ENCODE measurements at regions not wholly inside any gene's neighbourhood (a gene's known extent, or its start where the extent isn't known, plus 50 kb on each side); places are given as distances from the start of the nearest gene placed in this dataset.

DNA sequence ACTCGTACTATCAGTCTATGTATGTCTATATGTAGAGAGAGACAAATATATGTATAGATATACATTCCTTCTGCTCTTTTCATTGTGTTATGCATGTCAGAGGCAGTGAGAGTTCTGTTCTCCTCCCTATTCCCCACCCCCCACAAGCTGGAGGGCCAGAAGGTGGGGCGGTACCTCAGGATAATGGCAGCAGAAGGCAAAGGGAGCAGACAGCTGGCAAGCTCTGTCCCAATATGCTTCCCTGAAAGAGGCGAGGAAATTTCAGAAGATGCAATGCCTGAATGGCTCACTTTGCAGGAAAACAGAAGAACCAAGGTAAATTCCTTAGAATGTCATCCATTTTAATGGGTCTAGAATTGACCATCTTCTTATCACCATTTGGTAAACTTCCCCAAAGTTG, 114.4 kb downstream of the NAA11 start:
- H3K27me3 ChIP-seq: no peaks in the 10 kb centered on the region
- no peak for TF ChIP-seq POLR2A (IDR thresholded peaks at IDR 0.05)
- TF ChIP-seq, protein P1, sequence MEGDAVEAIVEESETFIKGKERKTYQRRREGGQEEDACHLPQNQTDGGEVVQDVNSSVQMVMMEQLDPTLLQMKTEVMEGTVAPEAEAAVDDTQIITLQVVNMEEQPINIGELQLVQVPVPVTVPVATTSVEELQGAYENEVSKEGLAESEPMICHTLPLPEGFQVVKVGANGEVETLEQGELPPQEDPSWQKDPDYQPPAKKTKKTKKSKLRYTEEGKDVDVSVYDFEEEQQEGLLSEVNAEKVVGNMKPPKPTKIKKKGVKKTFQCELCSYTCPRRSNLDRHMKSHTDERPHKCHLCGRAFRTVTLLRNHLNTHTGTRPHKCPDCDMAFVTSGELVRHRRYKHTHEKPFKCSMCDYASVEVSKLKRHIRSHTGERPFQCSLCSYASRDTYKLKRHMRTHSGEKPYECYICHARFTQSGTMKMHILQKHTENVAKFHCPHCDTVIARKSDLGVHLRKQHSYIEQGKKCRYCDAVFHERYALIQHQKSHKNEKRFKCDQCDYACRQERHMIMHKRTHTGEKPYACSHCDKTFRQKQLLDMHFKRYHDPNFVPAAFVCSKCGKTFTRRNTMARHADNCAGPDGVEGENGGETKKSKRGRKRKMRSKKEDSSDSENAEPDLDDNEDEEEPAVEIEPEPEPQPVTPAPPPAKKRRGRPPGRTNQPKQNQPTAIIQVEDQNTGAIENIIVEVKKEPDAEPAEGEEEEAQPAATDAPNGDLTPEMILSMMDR (IDR thresholded peaks at IDR 0.05): no peak
- no peak overlapping the region for H3K27ac ChIP-seq
- no peak overlapping the region for H3K4me3 ChIP-seq
- DNase-seq: no peak
- peaks cover 0 to 9% (median 0%) of the 10 kb centered on the region in 3 donors for H3K9me3 ChIP-seq
- no peaks in the 10 kb centered on the region for H3K4me1 ChIP-seq
- intact Hi-C loops (cut with DNase I): no loop called here
- H3K36me3 ChIP-seq: no peaks in the 10 kb centered on the region
- WGBS, 2 donors: 79 to 85% methylated on average over 3 of the region's 3 CpGs

GRCh38 chr4:79210636-79211049, 115.2 kb downstream of the NAA11 start:
- no peaks in the 10 kb centered on the region for H3K27me3 ChIP-seq
- H3K4me1 ChIP-seq: no peaks in the 10 kb centered on the region
- no peak overlapping the region for H3K4me3 ChIP-seq
- TF ChIP-seq POLR2A (IDR thresholded peaks at IDR 0.05): no peak
- TF ChIP-seq, protein P1 (IDR thresholded peaks at IDR 0.05): no peak
- no peak overlapping the region for H3K27ac ChIP-seq
- H3K36me3 ChIP-seq: no peaks in the 10 kb centered on the region
- intact Hi-C loops (cut with DNase I): no loop called here
- 85 to 86% methylated on average over 7 of the region's 7 CpGs for WGBS, 2 donors
- DNase-seq: no peak
- peaks cover 0 to 9% (median 6%) of the 10 kb centered on the region in 3 donors for H3K9me3 ChIP-seq

DNA sequence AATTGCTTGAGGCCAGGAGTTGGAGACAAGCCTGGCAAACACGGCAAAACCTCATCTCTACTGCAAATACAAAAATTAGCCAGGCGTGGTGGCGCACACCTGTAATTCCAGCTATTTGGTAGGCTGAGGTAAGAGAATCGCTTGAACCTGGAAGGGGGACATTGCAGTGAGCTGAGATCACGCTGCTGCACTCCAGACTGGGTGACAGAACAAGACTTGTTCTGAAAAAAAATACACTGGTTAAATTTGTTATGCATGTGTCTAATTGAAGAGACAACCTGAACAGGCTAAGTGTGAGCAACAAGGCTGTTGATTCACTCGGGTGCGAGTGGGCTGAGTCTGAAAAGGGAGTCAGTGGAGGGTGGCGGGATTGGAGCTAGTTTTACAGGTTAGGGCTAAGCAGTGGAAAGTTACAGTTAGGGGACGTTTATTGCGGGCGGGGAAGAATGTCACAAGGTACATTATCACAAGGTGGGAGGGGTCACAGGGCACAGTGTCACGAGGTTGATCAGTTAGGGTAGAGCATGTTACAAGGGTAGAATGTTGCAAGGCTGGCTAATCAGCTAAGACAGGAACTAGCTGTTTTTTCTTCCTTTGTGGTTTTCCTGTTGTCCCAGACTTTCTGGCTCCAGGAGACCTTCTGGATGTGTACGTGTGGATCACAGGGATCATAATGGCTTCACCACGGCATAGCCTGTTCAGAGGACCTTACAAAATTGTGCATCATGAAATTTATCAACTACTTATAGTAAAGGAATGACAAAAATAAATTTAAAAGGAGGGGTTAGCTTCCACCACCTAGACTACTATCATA, 115.8 kb downstream of the NAA11 start:
- TF ChIP-seq, protein P1 (IDR thresholded peaks at IDR 0.05): no peak
- peak in 1 of 4 donors; percentile 8 for TF ChIP-seq POLR2A (IDR thresholded peaks at IDR 0.05)
- Histone ChIP-seq H3K27me3 (no peaks in the 10 kb centered on the region), H3K27ac (peak overlapping the region in 1 of 4 donors; percentile 50), H3K36me3 (no peaks in the 10 kb centered on the region), H3K9me3 (peaks cover 0 to 9% (median 6%) of the 10 kb centered on the region in 3 donors), H3K4me1 (no peaks in the 10 kb centered on the region), H3K4me3 (no peak overlapping the region)
- intact Hi-C loops (cut with DNase I): no loop called here
- no peak for DNase-seq
- WGBS, 2 donors: 70 to 71% methylated on average over 14 of the region's 14 CpGs

- Histone ChIP-seq H3K27ac (peak overlapping the region in 1 of 4 donors; percentile 50), H3K9me3 (peaks cover 0 to 9% (median 6%) of the 10 kb centered on the region in 3 donors), H3K4me1 (no peaks in the 10 kb centered on the region), H3K27me3 (no peaks in the 10 kb centered on the region), H3K36me3 (no peaks in the 10 kb centered on the region), H3K4me3 (no peak overlapping the region)
- intact Hi-C loops (cut with DNase I): no loop called here
- DNase-seq: no peak
- TF ChIP-seq POLR2A (IDR thresholded peaks at IDR 0.05): no peak
- TF ChIP-seq, protein P1 (IDR thresholded peaks at IDR 0.05): no peak
- 64 to 66% methylated on average over 3 of the region's 3 CpGs for WGBS, 2 donors
These were observed 116.8 kb downstream of the NAA11 start for GRCh38 chr4:79209081-79209480.

DNA sequence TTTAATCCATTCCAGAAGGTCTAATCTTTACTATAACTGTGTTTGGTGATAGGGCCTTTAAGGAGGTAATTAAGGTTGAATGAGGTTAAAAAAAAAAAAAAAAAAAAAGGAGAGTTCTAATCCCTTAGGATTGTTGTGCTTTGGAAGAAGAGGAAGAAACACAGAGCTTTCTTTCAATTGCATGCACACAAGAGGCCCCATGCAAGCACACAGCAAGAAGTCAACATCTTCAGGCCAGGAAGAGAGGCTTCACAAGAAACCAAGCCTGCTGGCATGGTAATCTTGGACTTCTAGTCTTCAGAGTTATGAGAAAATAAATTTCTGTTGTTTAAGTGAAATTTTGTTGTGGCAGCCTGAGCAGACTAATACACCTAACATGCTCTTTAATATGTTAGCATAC, 118.6 kb downstream of the NAA11 start:
- intact Hi-C loops (cut with DNase I): no loop called here
- Histone ChIP-seq H3K4me3 (no peak overlapping the region), H3K27ac (no peak overlapping the region), H3K36me3 (no peaks in the 10 kb centered on the region), H3K9me3 (peaks cover 0 to 9% (median 6%) of the 10 kb centered on the region in 3 donors), H3K27me3 (no peaks in the 10 kb centered on the region), H3K4me1 (no peaks in the 10 kb centered on the region)
- DNase-seq: no peak
- TF ChIP-seq POLR2A (IDR thresholded peaks at IDR 0.05): no peak
- TF ChIP-seq, protein P1 (IDR thresholded peaks at IDR 0.05): no peak

Data from esophagus squamous epithelium (tissue), 5 donors.